Ammon's horn (tissue), 1 donor: ENCODE measurements at regions not wholly inside any gene's neighbourhood (a gene's known extent, or its start where the extent isn't known, plus 50 kb on each side); places are given as distances from the start of the nearest gene placed in this dataset.

ENCODE experiments used
- DNase-seq: peaks from one replicate; pipeline ENCODE4 v3.0.0-alpha.2; 2016; ENCODE audit warnings: low spot score

DNA sequence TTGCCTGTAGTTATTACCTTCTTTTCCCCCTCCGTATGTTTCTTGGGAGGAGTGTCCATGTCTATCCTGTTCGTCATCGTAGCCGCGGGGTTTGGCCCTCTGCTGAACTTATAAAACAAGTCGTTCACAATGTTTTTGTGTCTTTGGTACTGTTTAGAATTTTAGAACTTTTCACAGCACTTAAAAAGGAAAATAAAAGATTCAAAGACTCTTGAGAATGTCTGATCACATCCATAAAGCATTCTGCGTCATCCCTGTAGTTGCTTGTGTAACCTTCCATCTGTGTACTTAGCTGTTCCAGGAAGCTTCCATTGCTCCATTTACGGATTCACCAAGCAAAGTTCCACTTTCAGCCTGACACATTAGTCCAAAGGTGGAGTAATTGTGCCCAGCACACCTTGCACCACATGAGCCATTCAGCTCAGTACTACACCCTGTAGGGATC lies 677.1 kb upstream of the NR2F2 start:
- no peak for DNase-seq

GRCh38 chr15:95655089-95655607 lies 675.4 kb upstream of the NR2F2 start:
- no peak for DNase-seq

DNA sequence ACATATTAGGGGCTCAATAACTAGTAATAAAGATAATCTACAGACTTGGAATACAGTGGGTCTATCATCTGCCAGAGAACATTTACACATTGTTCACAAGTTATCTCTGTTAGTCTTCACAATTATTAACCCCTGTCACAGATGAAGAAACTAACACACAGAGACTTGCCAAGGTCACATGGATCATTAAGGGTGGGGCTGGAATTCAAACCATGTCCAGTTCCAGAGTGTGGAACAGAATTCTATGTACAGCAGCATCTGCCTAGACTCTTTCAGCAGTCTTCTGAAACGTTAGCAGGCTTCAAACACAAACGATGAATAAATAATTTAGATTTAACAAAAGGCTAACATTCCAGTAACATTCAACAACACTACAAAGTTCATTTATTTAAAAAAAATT lies 673.9 kb upstream of the NR2F2 start:
- no peak for DNase-seq

- no peak for DNase-seq
Observed at GRCh38 chr15:95658799-95659198, 671.7 kb upstream of the NR2F2 start.

DNA sequence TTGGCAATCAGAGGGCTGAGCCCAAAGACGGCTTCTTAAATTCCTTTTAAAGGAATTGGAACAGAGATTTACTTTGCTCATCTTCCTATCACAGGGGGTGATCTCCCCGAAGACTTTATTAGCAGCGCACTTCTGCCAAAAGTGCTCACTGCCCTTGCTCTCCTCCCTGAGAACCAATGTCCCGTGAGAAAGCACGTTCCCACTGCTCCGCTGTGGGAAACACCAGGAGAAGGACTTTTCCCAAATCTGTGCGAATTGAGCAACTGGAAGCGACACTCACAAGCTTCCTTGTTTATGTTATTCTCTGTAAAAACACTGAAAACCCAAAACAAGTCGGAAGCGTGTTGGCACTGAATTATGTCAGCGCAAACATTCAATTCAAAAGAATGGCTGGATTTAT lies 670.8 kb upstream of the NR2F2 start:
- no peak for DNase-seq

GRCh38 chr15:95662638-95663037 lies 667.9 kb upstream of the NR2F2 start:
- no peak for DNase-seq

GRCh38 chr15:95663156-95664100 lies 667.1 kb upstream of the NR2F2 start:
- no peak for DNase-seq

DNA sequence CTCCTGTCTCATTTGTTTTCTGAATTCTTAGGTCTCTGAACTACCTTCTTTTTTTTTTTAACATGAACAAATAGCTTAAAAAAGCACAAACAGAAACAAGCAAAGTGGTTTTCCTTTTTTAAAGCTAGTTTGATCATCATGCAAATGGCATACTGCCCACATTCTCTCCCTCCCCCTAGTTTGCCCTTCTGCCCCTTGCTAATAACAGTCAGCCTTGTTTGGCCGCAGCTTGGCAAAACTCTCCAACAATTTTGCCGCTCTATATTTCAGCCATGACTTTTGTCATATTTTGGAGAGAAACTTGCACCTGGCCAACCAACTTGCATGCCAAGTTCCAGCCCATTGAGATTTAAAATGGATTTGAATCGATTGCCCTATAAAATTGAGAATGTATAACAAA lies 666.0 kb upstream of the NR2F2 start:
- DNase-seq: no peak

DNA sequence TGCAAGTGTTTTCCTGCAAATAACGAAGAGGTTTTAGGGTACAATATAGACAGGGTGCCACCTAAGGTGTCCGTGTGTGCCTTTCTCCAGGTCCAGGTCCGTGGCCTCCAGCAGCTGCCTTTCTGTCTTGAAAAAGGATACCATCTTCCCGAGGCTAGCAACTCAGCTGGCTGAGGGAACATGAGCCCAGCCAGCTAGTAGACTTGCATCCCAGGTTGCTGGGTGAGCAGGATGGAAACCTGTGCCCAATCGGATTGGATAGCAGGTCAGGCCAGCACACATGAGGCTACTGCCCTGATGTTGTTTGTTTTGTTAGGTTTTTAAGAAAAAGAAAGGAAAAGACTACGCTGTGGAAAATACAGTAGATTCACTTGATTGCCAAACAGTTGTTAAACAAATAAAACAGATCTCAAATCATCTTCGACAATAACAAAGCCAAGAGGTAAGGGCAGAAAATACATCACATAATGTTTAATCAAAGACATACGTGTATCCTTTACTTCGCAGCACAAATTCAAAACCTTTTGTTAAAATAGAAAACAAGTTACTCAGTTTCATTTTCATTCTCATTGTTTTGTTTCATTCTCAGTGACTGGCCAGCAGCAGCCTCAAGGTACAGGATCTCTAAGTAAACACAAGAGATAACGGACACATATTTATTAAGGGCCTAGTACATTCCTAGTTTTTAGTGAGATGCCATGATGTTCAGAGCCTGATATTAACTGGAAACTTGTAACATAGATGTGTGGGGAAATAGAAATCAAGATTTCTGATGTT lies 661.2 kb upstream of the NR2F2 start:
- DNase-seq: no peak

GRCh38 chr15:95674031-95674430 lies 656.5 kb upstream of the NR2F2 start:
- no peak for DNase-seq

DNA sequence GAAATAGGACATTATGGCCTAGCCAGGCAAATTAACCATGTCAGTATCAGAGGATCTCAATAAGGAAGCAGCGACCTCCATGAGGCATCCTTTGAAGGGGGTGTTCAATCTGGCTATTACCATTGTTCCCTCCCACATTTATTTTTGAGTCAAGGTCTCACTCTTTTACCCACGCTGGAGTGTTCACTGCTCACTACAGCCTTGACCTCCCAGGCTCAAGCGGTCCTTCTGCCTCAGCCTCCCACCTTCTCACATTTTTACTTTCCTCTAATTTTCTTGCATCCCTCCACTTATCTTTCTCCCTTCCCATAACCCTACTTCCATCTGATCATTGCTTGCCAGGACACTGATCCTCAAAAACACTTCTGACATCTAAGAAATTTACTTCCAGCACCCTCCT lies 654.0 kb upstream of the NR2F2 start:
- DNase-seq: no peak

DNA sequence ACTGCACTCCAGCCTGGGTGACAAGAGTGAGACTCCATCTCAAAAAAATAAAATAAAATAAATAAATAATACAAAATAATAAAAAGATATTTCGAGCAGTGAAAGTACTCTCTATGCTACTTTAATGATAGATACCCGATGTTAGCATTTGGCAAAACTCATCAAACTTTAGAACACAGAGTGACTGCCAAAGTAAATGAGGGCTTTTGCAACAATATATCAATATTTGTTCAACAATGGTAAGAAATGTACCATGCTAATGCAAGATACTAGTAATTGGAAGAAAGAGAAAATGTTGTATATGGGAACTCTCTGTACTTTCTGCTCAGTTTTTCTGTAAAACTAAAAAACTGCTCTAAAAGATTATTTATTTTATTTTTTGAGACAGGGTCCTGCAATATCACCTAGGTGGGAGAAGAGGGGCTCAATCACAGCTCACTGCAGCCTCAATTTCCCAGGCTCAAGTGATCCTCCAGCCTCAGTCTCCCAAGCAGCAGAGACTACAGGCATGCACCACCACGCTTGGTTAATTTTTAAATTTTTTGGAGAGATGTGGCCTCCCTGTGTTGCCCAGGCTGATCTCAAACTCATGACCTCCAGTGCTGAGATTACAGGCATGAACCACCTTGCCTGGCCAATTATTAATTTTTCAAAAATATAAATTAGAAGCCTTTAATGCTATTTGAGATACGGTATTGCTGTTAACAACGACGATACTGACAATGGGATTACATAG lies 650.5 kb upstream of the NR2F2 start:
- DNase-seq: no peak

- DNase-seq: no peak
Observed at GRCh38 chr15:95680728-95681127, 649.8 kb upstream of the NR2F2 start.

DNA sequence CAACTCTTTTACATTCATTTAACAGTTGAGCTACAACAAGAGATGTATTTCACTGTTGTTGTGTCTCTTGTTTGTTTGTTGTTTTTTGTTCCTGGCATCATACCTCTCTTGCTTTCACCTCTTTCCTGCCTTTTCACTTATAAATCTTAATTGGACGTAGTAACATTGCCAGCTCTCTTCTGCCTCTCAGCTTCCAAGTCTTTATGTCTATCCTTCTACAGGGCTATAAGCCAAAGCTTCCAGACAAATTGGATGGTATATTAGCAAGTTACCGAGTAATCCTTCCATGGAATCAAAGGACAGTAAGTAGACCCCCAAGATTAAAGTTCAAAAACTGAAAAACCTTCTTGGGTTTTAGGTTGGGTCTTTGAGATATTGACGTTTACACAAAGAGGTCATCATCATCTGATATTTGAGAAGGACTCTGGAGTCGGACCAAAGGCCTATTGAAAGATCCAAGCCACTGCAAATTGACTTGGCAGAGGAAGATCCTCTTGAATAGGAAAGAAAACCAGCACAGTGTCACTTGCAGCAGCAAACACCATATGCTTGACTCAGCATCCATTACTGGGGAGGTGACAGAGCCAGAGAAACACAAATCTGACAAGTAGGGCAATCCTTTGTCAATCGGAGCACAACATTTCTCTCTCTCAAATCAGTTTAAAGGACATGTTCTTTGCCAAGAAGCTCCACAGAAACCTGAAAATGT lies 648.5 kb upstream of the NR2F2 start:
- DNase-seq: no peak

- no peak for DNase-seq
Observed at GRCh38 chr15:95684126-95684525, 646.4 kb upstream of the NR2F2 start.

- no peak for DNase-seq
Observed at GRCh38 chr15:95684693-95685115, 645.8 kb upstream of the NR2F2 start.

DNA sequence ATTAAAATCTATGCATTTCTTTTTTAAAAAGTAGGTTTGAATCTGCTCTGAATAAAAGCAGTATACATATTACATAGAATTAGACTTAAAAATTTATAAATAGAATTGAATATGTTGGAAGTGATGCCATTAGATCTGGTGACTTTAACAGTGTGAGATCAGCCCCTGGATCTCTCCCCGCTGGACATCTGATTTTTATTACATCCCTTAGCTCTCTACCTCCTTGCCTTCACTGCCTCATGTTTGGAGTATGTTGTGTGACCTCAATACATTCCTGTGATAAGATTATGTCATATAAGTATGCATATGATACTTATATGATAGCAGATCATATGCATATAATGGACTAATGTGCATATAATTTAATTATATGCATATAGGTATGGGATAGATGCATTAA lies 643.4 kb upstream of the NR2F2 start:
- no peak for DNase-seq

DNA sequence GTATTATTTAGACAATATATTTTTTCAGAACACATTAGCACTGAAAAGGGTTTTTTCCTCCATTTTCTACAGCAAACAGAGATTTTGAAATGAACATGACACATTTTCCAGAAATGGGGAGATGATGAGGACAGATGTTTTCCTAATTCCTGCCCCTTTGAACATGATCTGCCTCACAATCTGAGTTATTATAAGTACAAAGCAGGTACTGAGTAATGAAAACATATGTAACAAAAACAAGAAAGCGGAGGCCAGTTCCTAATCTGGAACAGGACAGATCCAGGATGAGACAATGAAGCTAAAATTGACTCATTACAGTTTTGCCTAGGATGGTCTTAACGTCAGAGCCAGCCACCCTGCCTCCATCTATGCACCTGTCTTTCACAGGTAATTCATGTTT lies 642.8 kb upstream of the NR2F2 start:
- no peak for DNase-seq

DNA sequence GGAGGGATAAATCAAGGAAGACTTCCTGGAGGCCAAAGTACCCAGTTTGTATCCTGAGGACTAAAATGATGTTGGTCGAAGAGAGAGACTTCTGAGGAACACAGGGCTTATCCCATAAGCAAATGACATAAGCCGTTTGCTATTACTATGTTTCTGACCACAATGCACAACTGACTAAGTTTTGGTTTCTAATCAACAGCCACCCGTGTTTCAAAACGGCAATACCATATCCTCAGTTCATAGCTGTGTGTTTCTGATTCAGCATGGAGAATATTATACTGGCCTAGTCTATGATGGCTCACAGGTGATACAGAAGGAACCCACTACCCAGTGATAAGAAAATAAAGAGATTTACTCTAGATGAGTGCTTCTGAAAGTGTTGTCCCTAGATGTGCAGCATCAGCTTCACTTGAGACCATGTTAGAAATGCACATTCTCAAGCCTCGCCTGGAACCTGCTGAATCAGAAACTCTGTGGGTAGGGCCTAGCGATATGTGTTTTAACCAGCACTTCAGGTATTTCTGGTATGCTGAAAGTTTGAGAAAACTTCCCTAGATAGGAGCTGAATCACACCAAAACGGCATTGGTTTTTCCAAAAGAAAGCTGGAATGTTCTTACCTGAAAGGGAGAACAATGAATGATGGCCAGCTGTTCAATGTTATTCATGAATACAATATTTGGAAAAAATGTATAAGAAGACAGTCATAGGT lies 639.7 kb upstream of the NR2F2 start:
- DNase-seq: no peak

GRCh38 chr15:95693917-95694316 lies 636.6 kb upstream of the NR2F2 start:
- no peak for DNase-seq

DNA sequence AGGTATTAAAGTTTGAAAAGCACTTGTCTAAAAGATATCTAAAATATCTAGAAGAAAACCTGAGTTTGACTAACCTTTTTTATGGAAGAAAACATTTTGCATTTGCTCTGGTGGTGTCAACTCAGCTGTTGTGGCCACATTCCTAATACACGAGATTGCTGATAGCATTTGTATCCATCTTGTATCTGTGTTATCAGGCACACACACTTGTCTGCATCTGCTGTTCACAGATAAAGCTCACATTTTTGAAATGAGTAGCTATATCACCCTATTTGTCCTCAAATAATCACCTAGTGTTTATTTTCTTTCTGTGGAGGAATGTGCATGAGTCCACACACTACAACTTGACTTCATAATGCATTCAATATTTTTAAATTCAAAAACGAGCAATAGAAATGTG lies 632.3 kb upstream of the NR2F2 start:
- DNase-seq: no peak
